ENCODE measurements at regions not wholly inside any gene's neighbourhood (a gene's known extent, or its start where the extent isn't known, plus 50 kb on each side); places are given as distances from the start of the nearest gene placed in this dataset.
"Not testable (repeated sequence)": the region's sequence is repeated elsewhere in the genome, so short reads cannot be mapped to it uniquely, and the experiment has no call there.

- H3K4me3 Mint-ChIP-seq = not testable (repeated sequence)
Observed at GRCh38 chr20:30418378-30418777, 839.1 kb upstream of the DEFB115 start.

GRCh38 chr20:30419466-30419865 is 838.0 kb upstream of the DEFB115 start:
- Mint-ChIP-seq H3K27me3 (no peaks in the 10 kb centered on the region), H3K4me1 (no peaks in the 10 kb centered on the region), H3K4me3 (no peak overlapping the region), H3K36me3 (ENCODE audit: insufficient read depth) (no peaks in the 10 kb centered on the region), H3K9me3 (peaks cover 16% of the 10 kb centered on the region), H3K27ac (ENCODE audit: low read depth) (no peak overlapping the region)
- no peak for ATAC-seq (replicated peaks; ENCODE audit: extremely low read depth, poor library complexity, severe bottlenecking)
- no peak for DNase-seq (ENCODE audit: low spot score in 2 of 2)

More at GRCh38 chr20:30418378-30418777, 839.1 kb upstream of the DEFB115 start:
- not testable (repeated sequence) for H3K4me1 Mint-ChIP-seq; H3K27me3 Mint-ChIP-seq; DNase-seq (ENCODE audit: low spot score in 2 of 2); ATAC-seq (replicated peaks; ENCODE audit: extremely low read depth, poor library complexity, severe bottlenecking); H3K27ac Mint-ChIP-seq (ENCODE audit: low read depth); H3K36me3 Mint-ChIP-seq (ENCODE audit: insufficient read depth)
- H3K9me3 Mint-ChIP-seq = peaks cover 16% of the 10 kb centered on the region

- not testable (repeated sequence) for H3K4me3 Mint-ChIP-seq; H3K27ac Mint-ChIP-seq (ENCODE audit: low read depth); H3K27me3 Mint-ChIP-seq; ATAC-seq (replicated peaks; ENCODE audit: extremely low read depth, poor library complexity, severe bottlenecking); H3K36me3 Mint-ChIP-seq (ENCODE audit: insufficient read depth); H3K4me1 Mint-ChIP-seq; DNase-seq (ENCODE audit: low spot score in 2 of 2)
- H3K9me3 Mint-ChIP-seq = peaks cover 15% of the 10 kb centered on the region
Observed at GRCh38 chr20:30419871-30420420, 837.5 kb upstream of the DEFB115 start.

Data from central memory CD8-positive, alpha-beta T cell (primary cell).